NCI-H146 treated with DMSO at 0.1 percent for 48 hours (cell line): ENCODE measurements at regions not wholly inside any gene's neighbourhood (a gene's known extent, or its start where the extent isn't known, plus 50 kb on each side); places are given as distances from the start of the nearest gene placed in this dataset.
"Not testable (repeated sequence)": the region's sequence is repeated elsewhere in the genome, so short reads cannot be mapped to it uniquely, and the experiment has no call there.

Source experiments
- DNase-seq: peaks from one replicate; lab custom pipeline; 2025; ENCODE audit not compliant: unreplicated experiment; lab: John Stamatoyannopoulos, UW

GRCh38 chr18:8987241-8987640 lies 115.3 kb upstream of the NDUFV2 start:
- DNase-seq = no peak

- peak; percentile 59 for DNase-seq
Measured at GRCh38 chr18:8988260-8988871, 114.1 kb upstream of the NDUFV2 start.

- DNase-seq = no peak
Measured at GRCh38 chr18:8989017-8989416, 113.5 kb upstream of the NDUFV2 start.

- no peak for DNase-seq
Measured at GRCh38 chr18:8989855-8990254, 112.6 kb upstream of the NDUFV2 start.

- peak; percentile 26 for DNase-seq
Measured at GRCh38 chr18:8990276-8991031, 112.0 kb upstream of the NDUFV2 start.

GRCh38 chr18:8991155-8991554 lies 111.3 kb upstream of the NDUFV2 start:
- DNase-seq = no peak

GRCh38 chr18:8992500-8992899 lies 110.0 kb upstream of the NDUFV2 start:
- DNase-seq = not testable (repeated sequence)

- no peak for DNase-seq
Measured at GRCh38 chr18:8994603-8995002, 107.9 kb upstream of the NDUFV2 start.

- DNase-seq = no peak
Measured at GRCh38 chr18:8995096-8995495, 107.4 kb upstream of the NDUFV2 start.

- DNase-seq = no peak
Measured at GRCh38 chr18:8996771-8997432, 105.6 kb upstream of the NDUFV2 start.

GRCh38 chr18:8997634-8998033 lies 104.9 kb upstream of the NDUFV2 start:
- DNase-seq = no peak

- DNase-seq = no peak
Measured at GRCh38 chr18:8998481-8999217, 103.8 kb upstream of the NDUFV2 start.

GRCh38 chr18:8999872-9000271 lies 102.6 kb upstream of the NDUFV2 start:
- no peak for DNase-seq

GRCh38 chr18:9000733-9001132 lies 101.8 kb upstream of the NDUFV2 start:
- DNase-seq = no peak

- no peak for DNase-seq
Measured at GRCh38 chr18:9001209-9001608, 101.3 kb upstream of the NDUFV2 start.

GRCh38 chr18:9003406-9004100 lies 98.9 kb upstream of the NDUFV2 start:
- DNase-seq = no peak

- not testable (repeated sequence) for DNase-seq
Measured at GRCh38 chr18:9004308-9004707, 98.2 kb upstream of the NDUFV2 start.

- not testable (repeated sequence) for DNase-seq
Measured at GRCh38 chr18:9007700-9008099, 94.8 kb upstream of the NDUFV2 start.

- DNase-seq = no peak
Measured at GRCh38 chr18:9008200-9008708, 94.2 kb upstream of the NDUFV2 start.

GRCh38 chr18:9008709-9009635 lies 93.5 kb upstream of the NDUFV2 start:
- DNase-seq = no peak
